ENCODE measurements at regions not wholly inside any gene's neighbourhood (a gene's known extent, or its start where the extent isn't known, plus 50 kb on each side); places are given as distances from the start of the nearest gene placed in this dataset.

DNA sequence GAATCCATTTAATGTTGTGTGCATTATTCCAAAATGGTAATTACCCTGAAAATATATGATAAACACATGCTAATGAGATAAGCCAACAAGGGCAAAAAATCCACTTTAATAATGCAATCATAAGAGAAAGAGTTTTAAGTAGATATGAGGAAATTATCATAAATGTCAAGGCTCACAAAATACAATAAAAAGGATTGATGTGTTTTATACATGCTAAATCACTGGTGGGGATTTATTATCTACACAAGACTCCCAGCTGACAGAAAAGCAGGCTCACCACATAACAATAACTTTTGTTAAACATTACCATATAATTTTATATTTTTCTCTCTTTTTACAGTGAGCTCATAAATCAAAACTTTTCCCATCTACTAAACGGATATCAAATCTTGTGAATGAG, 306.2 kb upstream of the GRAMD2B start:
- no peaks in the 10 kb centered on the region for H4K20me1 ChIP-seq (ENCODE audit: insufficient read depth, low read length)
- H3K36me3 ChIP-seq (ENCODE audit: insufficient read depth, low read length): no peaks in the 10 kb centered on the region
- H3K4me2 ChIP-seq (ENCODE audit: low read length): no peak overlapping the region
- H3K27ac ChIP-seq (ENCODE audit: low read depth, low read length, poor library complexity, severe bottlenecking): no peak overlapping the region
- CTCF ChIA-PET (ENCODE audit: unreplicated experiment): no interaction called here
- no peak for DNase-seq (ENCODE audit: low spot score)
- H3K79me2 ChIP-seq (ENCODE audit: insufficient read depth, low read depth, low read length): no peaks in the 10 kb centered on the region
- intact Hi-C loops (cut with micrococcal nuclease; ENCODE audit: unreplicated experiment): no loop called here
- no peaks in the 10 kb centered on the region for H3K9me2 ChIP-seq (ENCODE audit: insufficient read depth, low read length)
- no peak overlapping the region for H2AFZ ChIP-seq (ENCODE audit: low read length)
- H3K4me3 ChIP-seq (ENCODE audit: low read depth, low read length, poor library complexity, severe bottlenecking): no peak overlapping the region
- TF ChIP-seq, protein P1, sequence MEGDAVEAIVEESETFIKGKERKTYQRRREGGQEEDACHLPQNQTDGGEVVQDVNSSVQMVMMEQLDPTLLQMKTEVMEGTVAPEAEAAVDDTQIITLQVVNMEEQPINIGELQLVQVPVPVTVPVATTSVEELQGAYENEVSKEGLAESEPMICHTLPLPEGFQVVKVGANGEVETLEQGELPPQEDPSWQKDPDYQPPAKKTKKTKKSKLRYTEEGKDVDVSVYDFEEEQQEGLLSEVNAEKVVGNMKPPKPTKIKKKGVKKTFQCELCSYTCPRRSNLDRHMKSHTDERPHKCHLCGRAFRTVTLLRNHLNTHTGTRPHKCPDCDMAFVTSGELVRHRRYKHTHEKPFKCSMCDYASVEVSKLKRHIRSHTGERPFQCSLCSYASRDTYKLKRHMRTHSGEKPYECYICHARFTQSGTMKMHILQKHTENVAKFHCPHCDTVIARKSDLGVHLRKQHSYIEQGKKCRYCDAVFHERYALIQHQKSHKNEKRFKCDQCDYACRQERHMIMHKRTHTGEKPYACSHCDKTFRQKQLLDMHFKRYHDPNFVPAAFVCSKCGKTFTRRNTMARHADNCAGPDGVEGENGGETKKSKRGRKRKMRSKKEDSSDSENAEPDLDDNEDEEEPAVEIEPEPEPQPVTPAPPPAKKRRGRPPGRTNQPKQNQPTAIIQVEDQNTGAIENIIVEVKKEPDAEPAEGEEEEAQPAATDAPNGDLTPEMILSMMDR (conservative IDR thresholded peaks at IDR 0.05; ENCODE audit: low read length): no peak
- no peak for TF ChIP-seq EZH2phosphoT487 (IDR thresholded peaks at IDR 0.05; ENCODE audit: borderline replicate concordance, low read depth, low read length)
- H3K9me3 ChIP-seq (ENCODE audit: low read length): no peaks in the 10 kb centered on the region
- no TSS peak for BruUV-seq (replicated peaks)
- H3K4me1 ChIP-seq (ENCODE audit: insufficient read depth, low read length, poor library complexity, severe bottlenecking): no peaks in the 10 kb centered on the region
- POLR2A ChIA-PET: interaction anchor here (0.6 kb wide), 2 partner anchors 18 to 46 kb away, joined by 3 read pairs; no protein-coding TSS in a partner anchor

DNA sequence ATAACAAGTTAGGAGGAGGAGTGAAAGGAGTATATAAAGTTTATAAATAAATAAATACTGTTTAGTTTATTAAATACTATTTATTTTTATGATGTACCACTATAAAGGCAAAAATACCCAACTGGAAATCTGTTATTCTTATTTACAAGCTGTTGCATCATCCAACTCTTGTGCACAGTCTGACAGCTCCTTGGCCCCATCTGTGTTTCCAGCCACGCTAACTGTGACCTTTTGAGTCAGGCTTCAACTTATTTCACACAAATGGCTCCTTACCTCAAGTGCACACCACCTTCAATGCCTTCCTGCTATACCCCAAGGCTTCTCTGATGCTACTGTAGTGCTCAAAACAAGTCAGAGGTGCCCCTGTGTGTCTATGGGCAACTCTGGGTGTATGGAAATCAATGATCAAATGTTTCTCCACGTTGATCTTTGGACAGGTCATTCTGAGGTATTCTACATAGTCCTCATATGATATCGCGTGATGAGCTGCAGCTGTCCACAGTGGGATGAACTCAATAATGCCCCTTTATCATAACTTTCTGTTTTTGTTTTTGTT, 303.2 kb upstream of the GRAMD2B start:
- no peaks in the 10 kb centered on the region for H3K9me2 ChIP-seq (ENCODE audit: insufficient read depth, low read length)
- no TSS peak for BruUV-seq (replicated peaks)
- no peaks in the 10 kb centered on the region for H3K36me3 ChIP-seq (ENCODE audit: insufficient read depth, low read length)
- no peak overlapping the region for H3K27ac ChIP-seq (ENCODE audit: low read depth, low read length, poor library complexity, severe bottlenecking)
- H3K9me3 ChIP-seq (ENCODE audit: low read length): no peaks in the 10 kb centered on the region
- H4K20me1 ChIP-seq (ENCODE audit: insufficient read depth, low read length): no peaks in the 10 kb centered on the region
- no peak for DNase-seq (ENCODE audit: low spot score)
- CTCF ChIA-PET (ENCODE audit: unreplicated experiment): no interaction called here
- H3K79me2 ChIP-seq (ENCODE audit: insufficient read depth, low read depth, low read length): no peaks in the 10 kb centered on the region
- H3K4me1 ChIP-seq (ENCODE audit: insufficient read depth, low read length, poor library complexity, severe bottlenecking): no peaks in the 10 kb centered on the region
- intact Hi-C loops (cut with micrococcal nuclease; ENCODE audit: unreplicated experiment): no loop called here
- POLR2A ChIA-PET: no interaction called here
- no peak for TF ChIP-seq EZH2phosphoT487 (IDR thresholded peaks at IDR 0.05; ENCODE audit: borderline replicate concordance, low read depth, low read length)
- TF ChIP-seq, protein P1 (conservative IDR thresholded peaks at IDR 0.05; ENCODE audit: low read length): no peak
- H3K4me3 ChIP-seq (ENCODE audit: low read depth, low read length, poor library complexity, severe bottlenecking): no peak overlapping the region
- H3K4me2 ChIP-seq (ENCODE audit: low read length): no peak overlapping the region
- H2AFZ ChIP-seq (ENCODE audit: low read length): no peak overlapping the region

DNA sequence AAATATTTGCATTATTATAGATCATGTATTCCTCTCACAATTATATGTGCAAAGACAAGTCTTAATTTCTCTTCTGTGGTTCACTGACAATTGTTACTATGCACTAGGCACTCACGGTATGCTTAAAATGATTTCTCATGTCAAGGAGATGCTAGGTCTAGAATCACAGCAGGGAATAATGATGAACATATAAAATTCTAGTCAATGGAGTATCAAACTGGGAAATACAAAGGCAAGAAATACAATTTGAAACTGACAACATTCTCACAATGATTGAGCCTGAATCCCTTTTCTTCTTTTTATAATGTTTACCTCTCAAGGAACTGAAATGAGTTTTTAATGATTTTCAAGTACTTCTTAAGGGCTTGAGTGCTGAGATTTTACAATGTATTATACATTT, 302.3 kb upstream of the GRAMD2B start:
- CTCF ChIA-PET (ENCODE audit: unreplicated experiment): no interaction called here

More for the DNA sequence above, 302.3 kb upstream of the GRAMD2B start:
- Histone ChIP-seq H2AFZ (ENCODE audit: low read length) (no peak overlapping the region), H3K9me2 (ENCODE audit: insufficient read depth, low read length) (no peaks in the 10 kb centered on the region), H3K9me3 (ENCODE audit: low read length) (no peaks in the 10 kb centered on the region), H3K36me3 (ENCODE audit: insufficient read depth, low read length) (no peaks in the 10 kb centered on the region), H4K20me1 (ENCODE audit: insufficient read depth, low read length) (no peaks in the 10 kb centered on the region), H3K4me2 (ENCODE audit: low read length) (no peak overlapping the region), H3K4me1 (ENCODE audit: insufficient read depth, low read length, poor library complexity, severe bottlenecking) (no peaks in the 10 kb centered on the region), H3K4me3 (ENCODE audit: low read depth, low read length, poor library complexity, severe bottlenecking) (no peak overlapping the region), H3K27ac (ENCODE audit: low read depth, low read length, poor library complexity, severe bottlenecking) (no peak overlapping the region), H3K79me2 (ENCODE audit: insufficient read depth, low read depth, low read length) (no peaks in the 10 kb centered on the region)
- no peak for DNase-seq (ENCODE audit: low spot score)
- no peak for TF ChIP-seq EZH2phosphoT487 (IDR thresholded peaks at IDR 0.05; ENCODE audit: borderline replicate concordance, low read depth, low read length)
- TF ChIP-seq, protein P1 (conservative IDR thresholded peaks at IDR 0.05; ENCODE audit: low read length): no peak
- POLR2A ChIA-PET: interaction anchor here (0.6 kb wide), 1 partner anchor 544 kb away, joined by 3 read pairs; no protein-coding TSS in a partner anchor
- BruUV-seq (replicated peaks): no TSS peak
- intact Hi-C loops (cut with micrococcal nuclease; ENCODE audit: unreplicated experiment): no loop called here
